ENCODE measurements at regions not wholly inside any gene's neighbourhood (a gene's known extent, or its start where the extent isn't known, plus 50 kb on each side); places are given as distances from the start of the nearest gene placed in this dataset.

- Histone ChIP-seq H3K36me3 (ENCODE audit: insufficient read depth, low read length) (no peaks in the 10 kb centered on the region), H3K4me1 (ENCODE audit: insufficient read depth, low read length) (no peaks in the 10 kb centered on the region)
- TF ChIP-seq CTCF (IDR thresholded peaks at IDR 0.05) = no peak
Observed at GRCh38 chr2:4947911-4948310, 744.3 kb upstream of the SOX11 start.

GRCh38 chr2:4951368-4951767 is 740.8 kb upstream of the SOX11 start:
- Mint-ChIP-seq H3K9me3 (peaks cover 25% of the 10 kb centered on the region), H3K36me3 (ENCODE audit: low read depth) (no peaks in the 10 kb centered on the region), H3K27me3 (no peaks in the 10 kb centered on the region), H3K4me1 (ENCODE audit: low read depth) (no peaks in the 10 kb centered on the region), H3K4me3 (no peak overlapping the region), H3K27ac (no peak overlapping the region)
- DNase-seq (no peak), ATAC-seq (ENCODE audit: poor library complexity) (no peak)
- ChIA-PET CTCF (no interaction called here), POLR2A (no interaction called here)
- H3K27ac ChIP-seq (ENCODE audit: low read depth in 1 of 2, low read length in 2 of 2) = no peak overlapping the region
- no peaks in the 10 kb centered on the region for H3K4me1 ChIP-seq (ENCODE audit: insufficient read depth, low read length)
- H3K36me3 ChIP-seq (ENCODE audit: insufficient read depth, low read length) = no peaks in the 10 kb centered on the region
- H3K9me3 ChIP-seq (ENCODE audit: control insufficient read depth in 1 of 2, insufficient read depth in 1 of 2, low read length in 2 of 2) = peaks cover 0 to 3% of the 10 kb centered on the region in 2 experiments
- intact Hi-C loops (cut with DNase I, micrococcal nuclease) = no loop called here
- no peaks in the 10 kb centered on the region for H3K27me3 ChIP-seq (ENCODE audit: control insufficient read depth in 1 of 2, insufficient read depth in 2 of 2, low read length in 2 of 2)
- H3K4me3 ChIP-seq (ENCODE audit: low read length) = no peak overlapping the region
- TF ChIP-seq CTCF (IDR thresholded peaks at IDR 0.05) = no peak

More at GRCh38 chr2:4947911-4948310, 744.3 kb upstream of the SOX11 start:
- no peak overlapping the region for H3K4me3 ChIP-seq (ENCODE audit: low read length)
- no peaks in the 10 kb centered on the region for H3K27me3 Mint-ChIP-seq
- no peaks in the 10 kb centered on the region for H3K27me3 ChIP-seq (ENCODE audit: control insufficient read depth in 1 of 2, insufficient read depth in 2 of 2, low read length in 2 of 2)
- no peak overlapping the region for H3K4me3 Mint-ChIP-seq
- intact Hi-C loops (cut with DNase I, micrococcal nuclease) = no loop called here
- ChIA-PET CTCF (no interaction called here), POLR2A (no interaction called here)
- DNase-seq (no peak), ATAC-seq (ENCODE audit: poor library complexity) (no peak)
- no peaks in the 10 kb centered on the region for H3K36me3 Mint-ChIP-seq (ENCODE audit: low read depth)
- H3K27ac ChIP-seq (ENCODE audit: low read depth in 1 of 2, low read length in 2 of 2) = no peak overlapping the region
- H3K4me1 Mint-ChIP-seq (ENCODE audit: low read depth) = no peaks in the 10 kb centered on the region
- H3K9me3 Mint-ChIP-seq = peaks cover 20% of the 10 kb centered on the region
- H3K27ac Mint-ChIP-seq = no peak overlapping the region
- H3K9me3 ChIP-seq (ENCODE audit: control insufficient read depth in 1 of 2, insufficient read depth in 1 of 2, low read length in 2 of 2) = peaks cover 0 to 3% of the 10 kb centered on the region in 2 experiments

GRCh38 chr2:4959219-4959618 is 733.0 kb upstream of the SOX11 start:
- Histone ChIP-seq H3K4me1 (ENCODE audit: insufficient read depth, low read length) (no peaks in the 10 kb centered on the region), H3K27ac (ENCODE audit: low read depth in 1 of 2, low read length in 2 of 2) (no peak overlapping the region), H3K27me3 (ENCODE audit: control insufficient read depth in 1 of 2, insufficient read depth in 2 of 2, low read length in 2 of 2) (no peaks in the 10 kb centered on the region), H3K36me3 (ENCODE audit: insufficient read depth, low read length) (no peaks in the 10 kb centered on the region), H3K4me3 (ENCODE audit: low read length) (no peak overlapping the region), H3K9me3 (ENCODE audit: control insufficient read depth in 1 of 2, insufficient read depth in 1 of 2, low read length in 2 of 2) (peaks cover 0 to 5% of the 10 kb centered on the region in 2 experiments)
- H3K36me3 Mint-ChIP-seq (ENCODE audit: low read depth) = no peaks in the 10 kb centered on the region
- no peak for ATAC-seq (ENCODE audit: poor library complexity)
- no peaks in the 10 kb centered on the region for H3K27me3 Mint-ChIP-seq
- no peak for DNase-seq
- ChIA-PET POLR2A (no interaction called here), CTCF (no interaction called here)
- no peak for TF ChIP-seq CTCF (IDR thresholded peaks at IDR 0.05)
- intact Hi-C loops (cut with DNase I, micrococcal nuclease) = no loop called here
- H3K4me3 Mint-ChIP-seq = no peak overlapping the region
- H3K9me3 Mint-ChIP-seq = peaks cover 2% of the 10 kb centered on the region
- H3K4me1 Mint-ChIP-seq (ENCODE audit: low read depth) = no peaks in the 10 kb centered on the region
- H3K27ac Mint-ChIP-seq = no peak overlapping the region

Data from CD4-positive, alpha-beta T cell (primary cell).